SK-N-SH (cell line): ENCODE measurements at regions not wholly inside any gene's neighbourhood (a gene's known extent, or its start where the extent isn't known, plus 50 kb on each side); places are given as distances from the start of the nearest gene placed in this dataset.

ENCODE experiments used
- CTCF ChIA-PET: fragments of 300-600, 350-600 bp; formaldehyde crosslinking; extraction: SDS; loops from one replicate; lab custom pipeline; 2021; lab: Yijun Ruan, JAX
- POLR2A ChIA-PET: fragments of 350-600 bp; sonication (Branson Sonifier 250); formaldehyde crosslinking; extraction: SDS; loops from one replicate; lab custom pipeline; 2020; ENCODE audit warnings: antibody characterized with exemption, inconsistent platforms; lab: Yijun Ruan, JAX
- DNase-seq: peaks from one replicate; pipeline ENCODE4 v3.0.0; 2012
- H2AFZ ChIP-seq: fragments of 200-600 bp; sonication (generic); 2 replicates; pipeline ENCODE4 v1.8.1; 2016; ENCODE audit warnings: antibody characterized with exemption, mild to moderate bottlenecking, low read depth
- H3F3A ChIP-seq: fragments of 200-600 bp; sonication (generic); replicated peaks from 2 replicates; pipeline ENCODE3; 2016; ENCODE audit warnings: antibody characterized with exemption, mild to moderate bottlenecking; ENCODE audit not compliant: insufficient read depth
- H3K27ac ChIP-seq, 2 experiments: fragments of 200-500 bp in 1 of 2; fragments of 200-600 bp in 1 of 2; sonication (Bioruptor generic) in 1 of 2; sonication (generic), shearing (Covaris generic) in 1 of 2; 2 replicates each; pipeline versions ENCODE4 v1.5.1 to v1.6.1; 2014 to 2016; ENCODE audit warnings: low read depth in 2 of 2, inconsistent platforms in 1 of 2, low read length in 1 of 2, mild to moderate bottlenecking in 1 of 2, mixed read lengths in 1 of 2
- H3K27me3 ChIP-seq: fragments of 200-600 bp; sonication (generic), shearing (Covaris generic); 2 replicates; pipeline ENCODE4 v1.6.1; 2016; ENCODE audit warnings: mixed run types; ENCODE audit not compliant: insufficient read depth
- H3K36me3 ChIP-seq, 2 experiments: fragments of 200-500 bp in 1 of 2; fragments of 200-600 bp in 1 of 2; sonication (Bioruptor generic) in 1 of 2; sonication (generic) in 1 of 2; replicated peaks in 1 of 2; 2 replicates each; pipeline versions ENCODE3 to v1.5.1; 2014 to 2016; ENCODE audit warnings: low read length in 1 of 2, mild to moderate bottlenecking in 1 of 2; ENCODE audit not compliant: insufficient read depth in 2 of 2, control insufficient read depth in 1 of 2
- H3K4me1 ChIP-seq, 2 experiments: fragments of 200-500 bp in 1 of 2; fragments of 200-600 bp in 1 of 2; sonication (Bioruptor generic) in 1 of 2; sonication (generic), shearing (Covaris generic) in 1 of 2; 2 replicates each; pipeline versions ENCODE4 v1.5.1 to v1.6.1; 2014 to 2016; ENCODE audit warnings: low read depth in 1 of 2, low read length in 1 of 2, mixed run types in 1 of 2; ENCODE audit not compliant: insufficient read depth in 2 of 2, control insufficient read depth in 1 of 2
- H3K4me2 ChIP-seq: fragments of 200-600 bp; sonication (generic), shearing (Covaris generic); 2 replicates; pipeline ENCODE4 v1.6.1; 2017; ENCODE audit warnings: mixed run types
- H3K4me3 ChIP-seq, 2 experiments: fragments of 200-500 bp in 1 of 2; fragments of 200-600 bp in 1 of 2; sonication (Bioruptor generic) in 1 of 2; sonication (generic), shearing (Covaris generic) in 1 of 2; 2 replicates each; pipeline versions ENCODE4 v1.5.1 to v1.8.1; 2014 to 2016; ENCODE audit warnings: low read depth in 2 of 2, inconsistent platforms in 1 of 2, low read length in 1 of 2, mild to moderate bottlenecking in 1 of 2, mixed read lengths in 1 of 2, moderate library complexity in 1 of 2
- H3K79me2 ChIP-seq: fragments of 200-600 bp; sonication (generic); 2 replicates; pipeline ENCODE4 v1.8.1; 2017; ENCODE audit warnings: mild to moderate bottlenecking; ENCODE audit not compliant: insufficient read depth
- H3K9ac ChIP-seq: fragments of 200-600 bp; sonication (generic); 2 replicates; pipeline ENCODE4 v1.6.1; 2017; ENCODE audit warnings: mixed run types
- H3K9me2 ChIP-seq: fragments of 200-600 bp; sonication (generic); 2 replicates; pipeline ENCODE4 v1.6.1; 2017; ENCODE audit warnings: mixed run types
- H3K9me3 ChIP-seq: fragments of 200-600 bp; sonication (generic); 2 replicates; pipeline ENCODE4 v1.6.1; 2017; ENCODE audit warnings: mixed run types, mild to moderate bottlenecking, moderate library complexity
- H4K20me1 ChIP-seq: fragments of 200-600 bp; sonication (generic); 2 replicates; pipeline ENCODE4 v1.6.1; 2017; ENCODE audit warnings: mild to moderate bottlenecking, mixed run types; ENCODE audit not compliant: insufficient read depth
- EP300 ChIP-seq, 2 experiments: IDR thresholded peaks; 2 replicates each; pipeline versions ENCODE4 v1.4.0 to v1.6.1; 2012; ENCODE audit warnings: borderline replicate concordance in 1 of 2, low read depth in 1 of 2, low read length in 1 of 2
- FOXJ3 ChIP-seq: sonication (generic); formaldehyde crosslinking; IDR thresholded peaks from 2 replicates; pipeline ENCODE4 v1.5.1; 2020; ENCODE audit warnings: mild to moderate bottlenecking, missing genetic modification reagents
- FOXM1 ChIP-seq: IDR thresholded peaks from 2 replicates; pipeline ENCODE4 v1.4.0; 2012; ENCODE audit warnings: low read depth, mild to moderate bottlenecking
- GABPA ChIP-seq: IDR thresholded peaks from 2 replicates; pipeline ENCODE4 v1.4.0; 2012; ENCODE audit warnings: low read depth, mild to moderate bottlenecking
- GATA2 ChIP-seq: sonication (generic); formaldehyde crosslinking; IDR thresholded peaks from 2 replicates; pipeline ENCODE4 v1.5.0; 2020; ENCODE audit warnings: mild to moderate bottlenecking, missing genetic modification reagents
- MEF2A ChIP-seq: IDR thresholded peaks from 2 replicates; pipeline ENCODE4 v1.4.0; 2012; ENCODE audit warnings: low read depth, borderline replicate concordance
- POLR2AphosphoS5 ChIP-seq: IDR thresholded peaks from 2 replicates; pipeline ENCODE4 v1.6.1; 2012; ENCODE audit warnings: low read depth, low read length
- RFX5 ChIP-seq: IDR thresholded peaks from 2 replicates; pipeline ENCODE4 v1.6.1; 2012; ENCODE audit warnings: mild to moderate bottlenecking, improper control_type of control experiment, low read length
- TAF1 ChIP-seq: IDR thresholded peaks from 2 replicates; pipeline ENCODE4 v1.6.1; 2012; ENCODE audit warnings: low read depth, mild to moderate bottlenecking, low read length, moderate library complexity, borderline replicate concordance
- YY1 ChIP-seq: IDR thresholded peaks from 2 replicates; pipeline ENCODE4 v1.4.0; 2012; ENCODE audit warnings: low read depth, mild to moderate bottlenecking
- WGBS: methylation state at CpG from one replicate; pipeline ENCODE4 v1.1.6; 2017; ENCODE audit warnings: low lambda C conversion rate; 5-methylcytosine and 5-hydroxymethylcytosine counted together
- TF ChIP-seq, protein P1 (sequence below): IDR thresholded peaks from 2 replicates; pipeline ENCODE4 v1.6.1; 2012; ENCODE audit warnings: mild to moderate bottlenecking, low read depth, low read length, moderate library complexity
- TF ChIP-seq, protein P2 (sequence below): IDR thresholded peaks from 2 replicates; pipeline ENCODE4 v1.4.0; 2012; ENCODE audit warnings: low read depth, borderline replicate concordance
- TF ChIP-seq, protein P3 (sequence below): IDR thresholded peaks from 2 replicates; pipeline ENCODE4 v1.4.0; 2012; ENCODE audit warnings: low read depth, borderline replicate concordance
- TF ChIP-seq, protein P4 (sequence below): IDR thresholded peaks from 2 replicates; pipeline ENCODE4; 2012
- TF ChIP-seq, protein P5 (sequence below): fragments of 150-350 bp; IDR thresholded peaks from 2 replicates; pipeline ENCODE4 v1.6.1; 2016; ENCODE audit warnings: mild to moderate bottlenecking, low read depth, low read length

DNA sequence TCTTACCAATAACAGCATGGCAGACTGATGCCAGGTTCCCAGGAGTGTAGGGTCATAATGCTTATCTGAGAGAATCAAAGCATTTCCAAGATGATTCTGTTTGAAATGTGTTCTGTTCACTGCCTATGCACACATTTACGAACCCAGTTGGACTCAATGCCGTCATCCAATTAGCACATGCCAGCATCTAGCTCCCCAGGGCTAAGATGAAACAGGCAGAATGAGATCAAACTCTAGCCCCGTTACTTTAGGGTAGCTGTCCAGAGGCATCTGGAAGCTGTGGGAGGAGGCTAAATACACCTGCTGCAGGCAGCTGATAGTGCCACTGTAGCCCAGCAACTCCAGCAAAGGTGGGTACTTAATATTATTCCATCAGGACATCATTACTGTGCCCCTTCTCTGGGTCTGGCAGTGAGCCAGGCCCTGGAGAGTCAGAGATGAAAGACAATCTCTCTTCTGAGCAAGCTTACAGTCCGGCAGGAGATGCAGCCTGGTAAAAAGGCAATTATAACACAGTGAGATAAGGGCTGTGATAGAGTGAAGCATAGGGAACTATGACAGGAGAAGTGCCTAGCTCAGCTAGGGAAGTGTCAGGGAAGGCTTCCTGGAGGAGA, 156.4 kb upstream of the PPP2R3A start:
- Histone ChIP-seq H3K4me2 (no peak overlapping the region), H3K9me3 (no peaks in the 10 kb centered on the region), H2AFZ (no peak overlapping the region), H3K9me2 (no peaks in the 10 kb centered on the region), H3F3A (no peaks in the 10 kb centered on the region), H3K4me1 (peaks cover 0 to 13% of the 10 kb centered on the region in 2 experiments; a peak in 1 of 4 replicates), H4K20me1 (no peaks in the 10 kb centered on the region), H3K36me3 (no peaks in the 10 kb centered on the region), H3K9ac (no peak overlapping the region), H3K27me3 (no peaks in the 10 kb centered on the region), H3K27ac (no peak overlapping the region), H3K4me3 (no peak overlapping the region), H3K79me2 (no peaks in the 10 kb centered on the region)
- CTCF ChIA-PET: no interaction called here
- 0% methylated on average over 3 of the region's 4 CpGs for WGBS
- peak; percentile 30 for DNase-seq
- POLR2A ChIA-PET: no interaction called here
- peak in 1 of 2 experiments; percentile 33; a peak in 1 of 4 replicates for TF ChIP-seq EP300 (IDR thresholded peaks at IDR 0.05; ENCODE audit: borderline replicate concordance in 1 of 2, low read depth in 1 of 2, low read length in 1 of 2)
- TF ChIP-seq FOXJ3 (CRISPR knock-in tag): peak; percentile 23; the same call in 1 of the 2 replicates
- no peak for TF ChIP-seq RFX5
- TF ChIP-seq GATA2 (CRISPR knock-in tag): peak; percentile 65

DNA sequence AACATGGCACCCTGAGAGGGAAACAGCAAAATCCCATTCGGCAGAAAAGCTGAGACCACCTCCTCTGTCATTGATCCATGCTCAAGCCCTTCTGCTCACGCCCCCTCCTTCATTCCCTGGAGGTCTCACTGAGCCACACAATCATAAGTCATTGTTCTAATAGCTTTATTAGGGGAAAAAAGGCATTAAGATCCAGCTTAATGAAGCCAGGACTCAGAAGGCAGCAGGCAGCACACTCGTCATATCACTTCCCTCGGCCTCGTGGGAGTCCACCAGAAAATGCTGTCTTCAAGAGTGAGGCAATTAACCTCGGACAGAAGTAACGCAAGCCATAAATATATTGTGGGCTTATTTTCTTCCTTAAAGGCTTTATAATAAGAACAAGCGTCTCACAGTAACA, 153.9 kb upstream of the PPP2R3A start:
- H3K36me3 ChIP-seq: no peaks in the 10 kb centered on the region
- H3K9me2 ChIP-seq: no peaks in the 10 kb centered on the region
- WGBS: 30% methylated on average over 8 of the region's 8 CpGs
- H3K4me2 ChIP-seq: no peak overlapping the region
- peaks cover 0 to 13% of the 10 kb centered on the region in 2 experiments; a peak in 1 of 4 replicates for H3K4me1 ChIP-seq
- H3K4me3 ChIP-seq: no peak overlapping the region
- no peak for DNase-seq
- TF ChIP-seq, protein P1, sequence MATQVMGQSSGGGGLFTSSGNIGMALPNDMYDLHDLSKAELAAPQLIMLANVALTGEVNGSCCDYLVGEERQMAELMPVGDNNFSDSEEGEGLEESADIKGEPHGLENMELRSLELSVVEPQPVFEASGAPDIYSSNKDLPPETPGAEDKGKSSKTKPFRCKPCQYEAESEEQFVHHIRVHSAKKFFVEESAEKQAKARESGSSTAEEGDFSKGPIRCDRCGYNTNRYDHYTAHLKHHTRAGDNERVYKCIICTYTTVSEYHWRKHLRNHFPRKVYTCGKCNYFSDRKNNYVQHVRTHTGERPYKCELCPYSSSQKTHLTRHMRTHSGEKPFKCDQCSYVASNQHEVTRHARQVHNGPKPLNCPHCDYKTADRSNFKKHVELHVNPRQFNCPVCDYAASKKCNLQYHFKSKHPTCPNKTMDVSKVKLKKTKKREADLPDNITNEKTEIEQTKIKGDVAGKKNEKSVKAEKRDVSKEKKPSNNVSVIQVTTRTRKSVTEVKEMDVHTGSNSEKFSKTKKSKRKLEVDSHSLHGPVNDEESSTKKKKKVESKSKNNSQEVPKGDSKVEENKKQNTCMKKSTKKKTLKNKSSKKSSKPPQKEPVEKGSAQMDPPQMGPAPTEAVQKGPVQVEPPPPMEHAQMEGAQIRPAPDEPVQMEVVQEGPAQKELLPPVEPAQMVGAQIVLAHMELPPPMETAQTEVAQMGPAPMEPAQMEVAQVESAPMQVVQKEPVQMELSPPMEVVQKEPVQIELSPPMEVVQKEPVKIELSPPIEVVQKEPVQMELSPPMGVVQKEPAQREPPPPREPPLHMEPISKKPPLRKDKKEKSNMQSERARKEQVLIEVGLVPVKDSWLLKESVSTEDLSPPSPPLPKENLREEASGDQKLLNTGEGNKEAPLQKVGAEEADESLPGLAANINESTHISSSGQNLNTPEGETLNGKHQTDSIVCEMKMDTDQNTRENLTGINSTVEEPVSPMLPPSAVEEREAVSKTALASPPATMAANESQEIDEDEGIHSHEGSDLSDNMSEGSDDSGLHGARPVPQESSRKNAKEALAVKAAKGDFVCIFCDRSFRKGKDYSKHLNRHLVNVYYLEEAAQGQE: no peak
- no peak for TF ChIP-seq FOXM1
- TF ChIP-seq, protein P2, sequence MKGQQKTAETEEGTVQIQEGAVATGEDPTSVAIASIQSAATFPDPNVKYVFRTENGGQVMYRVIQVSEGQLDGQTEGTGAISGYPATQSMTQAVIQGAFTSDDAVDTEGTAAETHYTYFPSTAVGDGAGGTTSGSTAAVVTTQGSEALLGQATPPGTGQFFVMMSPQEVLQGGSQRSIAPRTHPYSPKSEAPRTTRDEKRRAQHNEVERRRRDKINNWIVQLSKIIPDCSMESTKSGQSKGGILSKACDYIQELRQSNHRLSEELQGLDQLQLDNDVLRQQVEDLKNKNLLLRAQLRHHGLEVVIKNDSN: no peak
- TF ChIP-seq POLR2AphosphoS5: no peak
- TF ChIP-seq, protein P3, sequence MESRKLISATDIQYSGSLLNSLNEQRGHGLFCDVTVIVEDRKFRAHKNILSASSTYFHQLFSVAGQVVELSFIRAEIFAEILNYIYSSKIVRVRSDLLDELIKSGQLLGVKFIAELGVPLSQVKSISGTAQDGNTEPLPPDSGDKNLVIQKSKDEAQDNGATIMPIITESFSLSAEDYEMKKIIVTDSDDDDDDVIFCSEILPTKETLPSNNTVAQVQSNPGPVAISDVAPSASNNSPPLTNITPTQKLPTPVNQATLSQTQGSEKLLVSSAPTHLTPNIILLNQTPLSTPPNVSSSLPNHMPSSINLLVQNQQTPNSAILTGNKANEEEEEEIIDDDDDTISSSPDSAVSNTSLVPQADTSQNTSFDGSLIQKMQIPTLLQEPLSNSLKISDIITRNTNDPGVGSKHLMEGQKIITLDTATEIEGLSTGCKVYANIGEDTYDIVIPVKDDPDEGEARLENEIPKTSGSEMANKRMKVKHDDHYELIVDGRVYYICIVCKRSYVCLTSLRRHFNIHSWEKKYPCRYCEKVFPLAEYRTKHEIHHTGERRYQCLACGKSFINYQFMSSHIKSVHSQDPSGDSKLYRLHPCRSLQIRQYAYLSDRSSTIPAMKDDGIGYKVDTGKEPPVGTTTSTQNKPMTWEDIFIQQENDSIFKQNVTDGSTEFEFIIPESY: no peak
- TF ChIP-seq TAF1: no peak
- TF ChIP-seq, protein P4, sequence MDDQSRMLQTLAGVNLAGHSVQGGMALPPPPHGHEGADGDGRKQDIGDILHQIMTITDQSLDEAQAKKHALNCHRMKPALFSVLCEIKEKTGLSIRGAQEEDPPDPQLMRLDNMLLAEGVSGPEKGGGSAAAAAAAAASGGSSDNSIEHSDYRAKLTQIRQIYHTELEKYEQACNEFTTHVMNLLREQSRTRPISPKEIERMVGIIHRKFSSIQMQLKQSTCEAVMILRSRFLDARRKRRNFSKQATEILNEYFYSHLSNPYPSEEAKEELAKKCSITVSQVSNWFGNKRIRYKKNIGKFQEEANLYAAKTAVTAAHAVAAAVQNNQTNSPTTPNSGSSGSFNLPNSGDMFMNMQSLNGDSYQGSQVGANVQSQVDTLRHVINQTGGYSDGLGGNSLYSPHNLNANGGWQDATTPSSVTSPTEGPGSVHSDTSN: no peak
- TF ChIP-seq GABPA: no peak
- TF ChIP-seq, protein P5, sequence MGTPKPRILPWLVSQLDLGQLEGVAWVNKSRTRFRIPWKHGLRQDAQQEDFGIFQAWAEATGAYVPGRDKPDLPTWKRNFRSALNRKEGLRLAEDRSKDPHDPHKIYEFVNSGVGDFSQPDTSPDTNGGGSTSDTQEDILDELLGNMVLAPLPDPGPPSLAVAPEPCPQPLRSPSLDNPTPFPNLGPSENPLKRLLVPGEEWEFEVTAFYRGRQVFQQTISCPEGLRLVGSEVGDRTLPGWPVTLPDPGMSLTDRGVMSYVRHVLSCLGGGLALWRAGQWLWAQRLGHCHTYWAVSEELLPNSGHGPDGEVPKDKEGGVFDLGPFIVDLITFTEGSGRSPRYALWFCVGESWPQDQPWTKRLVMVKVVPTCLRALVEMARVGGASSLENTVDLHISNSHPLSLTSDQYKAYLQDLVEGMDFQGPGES: no peak
- no peak for TF ChIP-seq MEF2A
- TF ChIP-seq YY1: no peak
- no peaks in the 10 kb centered on the region for H3K79me2 ChIP-seq
- H3K27me3 ChIP-seq: no peaks in the 10 kb centered on the region
- ChIA-PET POLR2A (no interaction called here), CTCF (interaction anchor here (0.6 to 1.0 kb wide), 3 partner anchors 9 to 1211 kb away, joined by 3 read pairs; no protein-coding TSS in a partner anchor)
- H3K9me3 ChIP-seq: no peaks in the 10 kb centered on the region
- no peak overlapping the region for H3K9ac ChIP-seq
- no peak overlapping the region for H3K27ac ChIP-seq
- H4K20me1 ChIP-seq: no peaks in the 10 kb centered on the region
- no peak overlapping the region for H2AFZ ChIP-seq
- no peaks in the 10 kb centered on the region for H3F3A ChIP-seq
